OCI-LY1 (cell line): ENCODE measurements at regions not wholly inside any gene's neighbourhood (a gene's known extent, or its start where the extent isn't known, plus 50 kb on each side); places are given as distances from the start of the nearest gene placed in this dataset.

Experiments
- H2AFZ ChIP-seq: fragments of 200-600 bp; sonication (generic), shearing (Covaris generic); 2 replicates; pipeline ENCODE4 v1.6.0; 2014; ENCODE audit warnings: antibody characterized with exemption, mild to moderate bottlenecking, low read length
- H3F3A ChIP-seq: fragments of 200-600 bp; sonication (generic), shearing (Covaris generic); 2 replicates; pipeline ENCODE4 v1.6.0; 2014; ENCODE audit warnings: mild to moderate bottlenecking, antibody characterized with exemption, low read length, moderate library complexity; ENCODE audit not compliant: insufficient read depth
- H3K27ac ChIP-seq: fragments of 200-600 bp; sonication (generic); 2 replicates; pipeline ENCODE4 v1.5.1; 2014; ENCODE audit warnings: low read length, mixed run types, mild to moderate bottlenecking, low read depth; ENCODE audit not compliant: poor library complexity, severe bottlenecking
- H3K27me3 ChIP-seq: fragments of 200-600 bp; sonication (generic); 2 replicates; pipeline ENCODE4 v1.6.0; 2014; ENCODE audit warnings: antibody characterized with exemption, mild to moderate bottlenecking, low read length, moderate library complexity; ENCODE audit not compliant: insufficient read depth
- H3K36me3 ChIP-seq: fragments of 200-600 bp; sonication (generic); 2 replicates; pipeline ENCODE4 v1.6.1; 2014; ENCODE audit warnings: mild to moderate bottlenecking, antibody characterized with exemption, low read length, moderate library complexity, mixed read lengths; ENCODE audit not compliant: insufficient read depth
- H3K4me1 ChIP-seq: fragments of 200-600 bp; sonication (generic); 2 replicates; pipeline ENCODE4 v1.5.1; 2014; ENCODE audit warnings: mild to moderate bottlenecking, low read length, moderate library complexity; ENCODE audit not compliant: insufficient read depth, severe bottlenecking
- H3K4me2 ChIP-seq: fragments of 200-600 bp; sonication (generic), shearing (Covaris generic); 2 replicates; pipeline ENCODE4 v1.6.1; 2014; ENCODE audit warnings: low read length
- H3K4me3 ChIP-seq: fragments of 200-600 bp; sonication (generic); 2 replicates; pipeline ENCODE4 v1.5.1; 2014; ENCODE audit warnings: low read length, low read depth, mild to moderate bottlenecking, mixed read lengths; ENCODE audit not compliant: poor library complexity, severe bottlenecking
- H3K79me2 ChIP-seq: fragments of 200-600 bp; shearing (Covaris generic); 2 replicates; pipeline ENCODE4 v1.6.1; 2016; ENCODE audit warnings: mixed run types, low read length, mixed read lengths; ENCODE audit not compliant: insufficient read depth
- H3K9ac ChIP-seq: fragments of 200-600 bp; sonication (generic), shearing (Covaris generic); 2 replicates; pipeline ENCODE4 v1.6.1; 2014; ENCODE audit warnings: mild to moderate bottlenecking, low read length, mixed read lengths
- H3K9me2 ChIP-seq: fragments of 200-600 bp; sonication (generic), shearing (Covaris generic); 2 replicates; pipeline ENCODE4 v1.6.1; 2014; ENCODE audit warnings: low read depth, mild to moderate bottlenecking, low read length, mixed read lengths
- H3K9me3 ChIP-seq: fragments of 200-600 bp; shearing (Covaris generic); 2 replicates; pipeline ENCODE4 v1.6.1; 2014; ENCODE audit warnings: low read length, mixed read lengths
- H4K20me1 ChIP-seq: fragments of 200-600 bp; sonication (generic), shearing (Covaris generic); 2 replicates; pipeline ENCODE4 v1.6.0; 2016; ENCODE audit warnings: mild to moderate bottlenecking, low read length; ENCODE audit not compliant: insufficient read depth
- CTCF ChIP-seq: fragments of 200-600 bp; sonication (generic), shearing (Covaris generic); IDR thresholded peaks from 2 replicates; pipeline ENCODE4 v1.5.1; 2017; ENCODE audit warnings: mild to moderate bottlenecking, antibody characterized with exemption, low read length, moderate library complexity, mixed read lengths
- EZH2 ChIP-seq: fragments of 200-600 bp; sonication (generic), shearing (Covaris generic); IDR thresholded peaks from 2 replicates; pipeline ENCODE4 v1.8.0; 2017; ENCODE audit warnings: borderline replicate concordance, mixed run types, mild to moderate bottlenecking, antibody characterized with exemption, low read length, moderate library complexity, mixed read lengths

- Histone ChIP-seq H3K9me3 (no peaks in the 10 kb centered on the region), H3K36me3 (no peaks in the 10 kb centered on the region), H2AFZ (no peak overlapping the region)
Observed at GRCh38 chr13:68369739-68370138, 1139.6 kb upstream of the PCDH9 start.

GRCh38 chr13:68368922-68369321 is 1138.8 kb upstream of the PCDH9 start:
- TF ChIP-seq EZH2 = no peak
- TF ChIP-seq CTCF = no peak
- H3F3A ChIP-seq = no peaks in the 10 kb centered on the region
- H3K79me2 ChIP-seq = no peaks in the 10 kb centered on the region
- H4K20me1 ChIP-seq = no peaks in the 10 kb centered on the region
- H3K27me3 ChIP-seq = no peaks in the 10 kb centered on the region
- no peaks in the 10 kb centered on the region for H3K4me1 ChIP-seq
- H3K36me3 ChIP-seq = no peaks in the 10 kb centered on the region
- no peak overlapping the region for H3K4me2 ChIP-seq
- H3K9ac ChIP-seq = no peak overlapping the region
- no peak overlapping the region for H2AFZ ChIP-seq
- no peak overlapping the region for H3K4me3 ChIP-seq
- H3K9me3 ChIP-seq = no peaks in the 10 kb centered on the region
- no peaks in the 10 kb centered on the region for H3K9me2 ChIP-seq
- H3K27ac ChIP-seq = no peak overlapping the region

More at GRCh38 chr13:68369739-68370138, 1139.6 kb upstream of the PCDH9 start:
- Histone ChIP-seq H3K27me3 (no peaks in the 10 kb centered on the region), H3K79me2 (no peaks in the 10 kb centered on the region), H3K9me2 (no peaks in the 10 kb centered on the region), H3F3A (no peaks in the 10 kb centered on the region), H3K27ac (no peak overlapping the region), H4K20me1 (no peaks in the 10 kb centered on the region), H3K4me1 (no peaks in the 10 kb centered on the region), H3K4me3 (no peak overlapping the region), H3K4me2 (no peak overlapping the region), H3K9ac (no peak overlapping the region)
- TF ChIP-seq CTCF (no peak), EZH2 (no peak)

GRCh38 chr13:68359105-68359504 is 1129.0 kb upstream of the PCDH9 start:
- Histone ChIP-seq H3K4me1 (no peaks in the 10 kb centered on the region), H3K9me2 (no peaks in the 10 kb centered on the region), H3K27ac (no peak overlapping the region), H3K9ac (no peak overlapping the region), H3K79me2 (no peaks in the 10 kb centered on the region), H3K4me2 (no peak overlapping the region), H3K9me3 (no peaks in the 10 kb centered on the region), H3K27me3 (no peaks in the 10 kb centered on the region), H3F3A (no peaks in the 10 kb centered on the region), H4K20me1 (no peaks in the 10 kb centered on the region), H3K4me3 (no peak overlapping the region), H2AFZ (no peak overlapping the region), H3K36me3 (no peaks in the 10 kb centered on the region)
- TF ChIP-seq CTCF = no peak
- no peak for TF ChIP-seq EZH2
